ENCODE measurements at regions not wholly inside any gene's neighbourhood (a gene's known extent, or its start where the extent isn't known, plus 50 kb on each side); places are given as distances from the start of the nearest gene placed in this dataset.

DNA sequence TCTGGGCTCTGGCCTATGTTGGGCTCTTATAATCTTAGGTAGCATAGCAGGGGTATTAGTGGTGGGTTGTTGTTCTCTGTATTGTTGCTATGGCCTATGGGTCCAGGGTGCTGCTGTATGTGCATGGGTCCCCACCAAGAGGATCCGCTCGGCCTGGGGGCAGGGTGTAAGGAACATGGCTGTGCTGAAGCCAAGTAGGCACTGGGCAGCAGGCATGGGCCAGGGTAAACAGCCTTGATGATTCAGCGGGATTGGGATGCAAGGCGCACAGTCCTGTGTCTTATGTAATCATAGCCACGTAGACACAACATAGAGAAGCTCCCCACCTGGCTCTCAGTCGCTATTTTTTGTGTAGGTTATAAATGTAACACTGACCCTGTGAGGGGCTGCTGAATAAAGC lies 306.9 kb downstream of the ZPLD1 start:
- DNase-seq (ENCODE audit: low read depth in 4 of 4, low spot score in 3 of 4), result no peak

DNA sequence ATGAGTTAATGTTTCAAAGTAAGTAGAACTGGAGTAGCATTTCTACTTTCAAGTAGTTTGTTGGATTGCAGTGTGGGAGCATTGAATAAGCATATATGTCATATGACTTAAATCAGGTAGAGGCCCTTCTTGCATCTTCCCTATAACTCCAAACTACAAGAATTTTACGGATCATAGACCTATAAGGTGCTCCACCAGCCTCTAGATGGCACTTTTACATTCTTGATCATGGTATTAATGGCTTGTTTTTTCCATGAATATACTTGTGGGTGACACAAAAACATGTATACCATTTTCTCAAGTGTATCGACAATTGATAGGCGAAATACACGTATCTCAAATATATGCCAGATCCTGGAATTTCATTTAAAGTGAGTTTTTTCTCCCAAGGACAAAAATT lies 311.1 kb downstream of the ZPLD1 start:
- DNase-seq (ENCODE audit: low read depth in 4 of 4, low spot score in 3 of 4), result no peak

DNA sequence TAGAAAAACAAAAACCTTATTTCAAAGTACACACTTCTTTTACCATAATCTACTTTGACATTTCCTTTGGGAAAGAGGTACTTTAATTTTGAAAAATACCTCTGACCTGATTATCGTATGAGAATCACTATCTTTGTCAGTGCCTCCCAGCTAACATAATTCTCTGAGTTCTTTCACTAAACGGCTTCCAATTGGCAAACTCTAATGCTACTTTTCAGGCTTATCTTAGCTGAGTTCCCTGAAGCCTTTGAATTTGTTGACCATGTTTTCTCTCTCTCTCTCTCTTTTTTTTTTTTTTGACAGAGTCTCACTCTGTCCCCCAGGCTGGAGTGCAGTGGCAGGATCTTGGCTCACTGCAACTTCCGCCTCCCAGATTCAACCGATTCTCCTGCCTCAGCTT lies 312.8 kb downstream of the ZPLD1 start:
- DNase-seq (ENCODE audit: low read depth in 4 of 4, low spot score in 3 of 4), result no peak

DNA sequence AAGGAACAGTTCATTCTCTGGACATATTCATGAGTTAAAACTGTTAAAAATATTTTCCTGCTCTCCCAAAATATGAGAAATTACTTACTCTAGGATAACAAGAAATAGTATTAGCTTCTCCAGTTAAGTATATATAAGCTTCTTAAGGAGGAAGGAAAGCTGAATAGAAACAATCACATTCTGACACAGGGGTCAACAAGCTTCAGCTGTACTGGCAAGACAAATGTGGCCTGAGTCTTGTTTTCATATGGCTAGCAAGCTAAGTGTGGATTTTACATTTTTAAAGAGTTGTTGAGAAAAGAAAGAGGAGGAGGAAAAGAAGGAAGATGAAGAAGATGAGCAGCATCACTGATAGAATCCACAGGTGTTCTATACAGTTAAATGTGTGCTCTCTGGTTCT lies 313.8 kb downstream of the ZPLD1 start:
- no peak for DNase-seq (ENCODE audit: low read depth in 4 of 4, low spot score in 3 of 4)

DNA sequence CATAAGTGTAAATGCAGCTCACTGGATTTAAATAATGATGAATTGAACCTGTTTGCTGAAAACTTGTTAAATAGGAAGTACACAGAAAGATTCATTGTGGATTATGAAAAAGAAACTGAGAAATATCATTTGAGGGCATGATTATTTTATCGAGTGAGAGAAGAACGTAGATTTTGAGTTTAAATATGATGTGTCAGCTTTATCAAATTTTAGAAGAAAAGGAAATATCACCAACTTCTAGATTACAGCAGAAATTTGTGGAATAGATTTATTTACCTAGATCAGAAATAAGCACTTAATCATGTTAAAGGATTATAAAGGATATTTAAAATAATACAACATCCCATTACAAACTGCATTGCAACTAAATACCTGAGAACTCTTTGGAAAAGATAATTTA lies 315.5 kb downstream of the ZPLD1 start:
- DNase-seq (ENCODE audit: low read depth in 4 of 4, low spot score in 3 of 4), result no peak

DNA sequence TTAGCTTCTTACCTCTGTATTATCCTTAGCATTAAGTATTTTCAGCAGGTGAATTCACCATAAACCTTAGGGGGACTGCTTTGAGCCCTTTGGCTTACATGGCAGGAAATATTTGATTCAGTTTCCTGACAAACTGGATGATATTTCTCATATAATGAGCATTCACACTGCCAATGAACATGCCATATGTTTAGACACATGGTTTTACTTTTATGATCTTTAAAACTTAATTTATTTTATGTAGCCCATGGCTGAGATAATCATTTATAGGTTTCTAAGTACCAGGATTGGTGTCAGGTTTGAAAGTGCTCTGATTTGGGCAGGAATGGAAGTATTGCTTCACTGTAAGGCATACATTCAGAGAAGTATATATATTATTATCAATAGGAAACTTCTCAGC lies 319.1 kb downstream of the ZPLD1 start:
- DNase-seq (ENCODE audit: low read depth in 4 of 4, low spot score in 3 of 4), result no peak

DNA sequence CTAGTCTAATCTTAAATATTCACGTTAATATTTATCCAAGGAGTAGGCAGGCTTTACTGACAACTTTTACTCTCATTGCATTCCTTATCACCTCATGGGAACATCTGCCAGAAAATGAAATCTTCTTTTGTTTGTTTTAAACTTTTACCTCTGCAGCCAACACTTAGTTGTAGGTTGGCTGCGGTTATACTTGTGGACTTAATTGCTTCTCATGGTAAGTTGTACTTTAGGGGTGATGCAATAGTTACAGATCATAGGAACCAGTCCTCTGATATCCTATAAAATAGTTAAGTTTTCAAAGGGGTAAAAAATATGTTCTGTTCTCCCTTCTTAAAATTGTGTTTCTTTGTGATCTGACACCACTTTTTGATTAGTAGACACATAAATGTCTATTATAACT lies 321.9 kb downstream of the ZPLD1 start:
- no peak for DNase-seq (ENCODE audit: low read depth in 4 of 4, low spot score in 3 of 4)

DNA sequence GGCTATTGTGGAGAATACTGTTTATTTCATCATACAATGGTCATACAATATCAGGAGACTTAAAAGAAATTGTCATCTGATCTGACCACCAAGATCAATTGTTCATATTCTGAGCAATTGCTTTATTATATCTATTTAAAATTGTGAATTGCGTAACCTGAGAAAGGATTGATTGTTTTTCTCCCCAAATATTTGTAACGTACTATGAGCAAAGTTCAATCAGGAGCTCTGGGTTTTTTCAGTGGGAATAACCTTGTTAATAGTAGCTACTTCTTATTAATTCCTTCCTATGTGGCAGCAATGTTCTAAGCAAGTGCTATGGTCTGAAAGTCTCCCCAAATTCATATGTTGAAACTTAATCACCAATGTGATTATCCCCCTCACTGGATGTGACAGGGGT lies 323.1 kb downstream of the ZPLD1 start:
- no peak for DNase-seq (ENCODE audit: low read depth in 4 of 4, low spot score in 3 of 4)

DNA sequence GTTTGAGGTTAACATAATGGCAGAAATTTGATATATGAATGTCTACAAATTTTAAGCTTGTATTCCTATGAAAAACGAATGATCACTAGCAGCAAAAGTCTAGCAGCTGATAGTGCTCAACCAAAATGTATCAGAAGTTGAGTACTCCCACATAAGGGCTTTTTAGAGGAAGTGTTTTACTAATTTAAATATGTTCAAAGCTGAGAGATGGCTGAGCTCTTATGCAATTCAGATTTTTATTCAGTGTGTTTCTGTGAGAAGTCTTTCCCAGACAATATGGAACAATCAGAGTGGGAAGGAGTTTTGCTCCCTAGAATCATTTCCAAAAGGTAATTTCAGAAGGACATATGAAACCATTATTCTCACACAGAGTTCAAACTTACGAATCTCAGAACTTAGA lies 327.0 kb downstream of the ZPLD1 start:
- DNase-seq (ENCODE audit: low read depth in 4 of 4, low spot score in 3 of 4), result no peak

DNA sequence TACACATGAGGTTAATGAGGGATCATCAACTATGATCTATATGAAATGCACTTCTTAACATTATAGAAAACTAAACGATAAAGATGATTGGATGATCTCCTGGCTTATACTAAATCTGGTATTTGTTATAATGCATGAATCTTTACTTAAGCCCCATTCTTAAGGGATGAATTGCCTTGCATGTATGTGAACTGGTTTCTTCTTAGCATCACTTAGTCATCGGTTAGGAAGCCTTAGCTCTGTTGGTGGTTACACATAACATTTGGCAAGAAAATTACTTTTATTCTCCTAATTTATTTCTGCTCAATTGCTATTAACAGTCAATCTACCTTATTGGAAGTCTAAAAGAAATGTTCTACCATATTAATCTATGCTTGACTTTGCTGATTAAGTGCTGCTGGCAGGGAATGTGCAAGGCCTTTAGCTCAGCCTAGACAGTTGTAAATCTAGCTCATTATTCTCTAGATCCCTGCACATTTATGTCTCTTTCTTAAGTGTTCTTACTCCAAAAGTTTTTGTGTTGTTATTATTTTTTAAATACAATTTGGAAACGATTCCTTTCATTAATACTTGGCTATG lies 356.0 kb downstream of the ZPLD1 start:
- DNase-seq (ENCODE audit: low read depth in 4 of 4, low spot score in 3 of 4), result no peak

DNA sequence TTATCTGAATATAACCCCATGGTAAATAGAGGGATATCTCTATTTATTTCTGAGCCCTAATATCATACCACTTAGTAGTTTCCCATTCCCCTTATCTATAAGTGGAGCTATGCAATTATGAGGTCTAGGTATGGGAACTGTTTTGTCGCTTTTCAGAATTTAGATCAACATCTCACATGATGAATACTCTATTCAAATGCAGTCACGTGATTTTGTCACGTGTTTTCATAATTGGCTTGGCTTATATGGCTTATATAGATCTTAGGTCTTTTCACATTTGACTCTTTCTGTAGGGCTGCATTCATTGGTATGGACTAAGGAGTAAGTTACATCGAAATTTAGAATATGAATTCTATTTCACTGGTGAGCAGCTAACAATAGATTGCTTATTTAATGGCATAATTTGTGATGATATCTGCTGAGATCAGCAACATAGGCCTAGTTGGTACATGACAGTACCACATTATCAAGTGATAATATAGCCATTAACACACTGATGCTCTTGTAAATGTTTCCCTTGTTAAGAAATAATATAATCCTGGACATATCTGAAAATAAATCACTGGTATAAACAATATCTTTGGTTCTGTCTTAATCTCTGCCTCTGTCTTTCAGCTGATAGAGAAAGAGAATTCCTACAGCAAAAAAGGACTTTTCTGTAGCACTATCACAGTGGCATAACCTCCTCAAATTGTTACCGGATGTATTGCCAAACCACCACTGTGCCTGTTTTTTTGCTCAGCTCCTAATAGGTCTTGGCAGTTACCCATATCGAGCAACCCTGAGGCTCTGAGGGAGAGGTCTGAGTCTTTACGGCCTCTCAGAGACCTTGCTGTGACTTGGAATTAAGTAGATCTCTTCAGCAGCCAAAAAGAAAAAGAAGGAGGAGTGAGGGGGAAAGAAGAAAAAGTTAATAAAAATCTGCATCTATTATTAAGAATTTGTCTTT lies 357.1 kb downstream of the ZPLD1 start:
- no peak for DNase-seq (ENCODE audit: low read depth in 4 of 4, low spot score in 3 of 4)

DNA sequence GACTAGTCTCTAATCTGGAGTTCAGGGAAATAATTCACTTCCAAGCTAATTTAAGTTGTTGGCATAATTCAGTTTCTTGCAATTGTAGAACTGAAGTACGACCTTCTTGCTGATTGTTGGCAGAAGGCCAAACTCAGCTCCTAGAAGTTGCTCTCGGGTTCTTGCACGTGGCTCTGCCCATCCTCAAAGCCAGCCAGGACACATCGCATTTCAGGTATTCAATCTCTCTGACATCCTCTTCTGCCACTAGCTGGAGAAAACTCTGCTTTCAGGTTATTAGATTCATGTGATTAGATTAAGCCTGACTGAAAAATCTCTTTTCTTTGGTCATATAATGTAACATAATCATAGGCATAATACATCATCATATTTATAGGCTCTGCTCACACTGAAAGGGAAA lies 362.0 kb downstream of the ZPLD1 start:
- no peak for DNase-seq (ENCODE audit: low read depth in 4 of 4, low spot score in 3 of 4)

DNA sequence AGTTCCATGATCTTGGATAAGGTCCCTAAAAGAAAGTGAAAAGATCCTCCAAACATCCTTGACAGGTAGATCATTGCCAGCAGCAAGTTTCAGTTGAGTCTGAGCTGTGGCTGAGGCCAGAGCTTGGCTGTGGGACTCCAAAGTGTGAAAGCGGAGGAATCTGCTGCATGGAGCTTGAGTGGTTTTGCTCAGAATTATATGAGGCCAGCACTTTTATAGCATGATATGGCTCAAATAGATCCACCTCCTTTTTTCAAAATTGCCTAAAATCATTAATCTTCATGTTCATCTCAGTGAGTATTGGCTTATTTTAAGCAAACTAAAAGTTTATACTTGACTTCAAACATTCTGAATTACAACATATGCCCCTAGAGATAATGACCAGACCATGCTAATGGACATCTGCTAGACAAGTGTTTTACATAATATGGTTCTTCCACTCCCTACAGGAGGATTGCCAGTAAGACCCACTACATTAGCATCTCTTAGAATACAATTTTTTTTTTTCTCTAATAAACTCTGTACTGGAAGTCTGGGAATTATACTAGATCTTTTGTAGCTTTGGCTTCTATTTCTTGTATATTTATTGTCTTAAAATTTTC lies 368.1 kb downstream of the ZPLD1 start:
- DNase-seq (ENCODE audit: low read depth in 4 of 4, low spot score in 3 of 4), result no peak

DNA sequence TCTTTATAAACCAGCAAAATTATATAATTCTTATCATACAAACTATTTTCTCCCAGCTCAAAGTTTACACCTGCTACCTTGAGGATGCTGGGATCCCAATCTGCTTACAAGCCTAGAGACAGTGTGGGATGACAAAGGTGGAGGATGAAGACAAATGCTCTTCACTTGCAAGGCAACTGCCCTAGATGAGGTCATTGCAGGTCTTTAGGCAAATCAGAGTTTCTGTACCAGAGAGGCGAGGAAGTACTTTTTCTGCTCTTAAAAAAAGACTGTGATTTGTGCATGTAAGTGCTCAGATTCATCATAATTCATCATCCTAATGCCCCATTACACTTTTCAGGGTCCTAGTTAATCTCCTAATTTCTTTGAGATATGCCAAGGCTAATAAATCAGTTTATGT lies 376.1 kb downstream of the ZPLD1 start:
- no peak for DNase-seq (ENCODE audit: low read depth in 4 of 4, low spot score in 3 of 4)

DNA sequence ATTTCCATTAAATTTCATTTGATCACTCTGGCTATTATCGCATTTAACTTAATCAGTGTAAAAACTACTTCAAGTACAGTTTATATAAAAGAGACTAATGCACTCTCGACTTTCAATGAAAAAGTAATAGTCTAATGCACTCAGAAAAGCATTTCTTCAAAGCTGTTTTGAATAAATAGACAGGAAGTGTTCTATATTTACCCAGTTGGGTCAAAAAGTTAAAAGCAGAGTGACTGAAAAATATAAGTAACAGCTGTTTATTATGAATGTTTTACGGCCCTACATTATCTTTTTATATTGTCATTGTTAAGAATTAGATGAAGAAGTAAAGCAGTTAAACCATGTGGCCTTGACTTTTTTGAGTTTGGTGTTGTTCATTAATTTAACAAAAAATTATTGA lies 391.8 kb downstream of the ZPLD1 start:
- DNase-seq (ENCODE audit: low read depth in 4 of 4, low spot score in 3 of 4), result peak in 3 of 4 donors; percentile 3 to 11 (median 8)

DNA sequence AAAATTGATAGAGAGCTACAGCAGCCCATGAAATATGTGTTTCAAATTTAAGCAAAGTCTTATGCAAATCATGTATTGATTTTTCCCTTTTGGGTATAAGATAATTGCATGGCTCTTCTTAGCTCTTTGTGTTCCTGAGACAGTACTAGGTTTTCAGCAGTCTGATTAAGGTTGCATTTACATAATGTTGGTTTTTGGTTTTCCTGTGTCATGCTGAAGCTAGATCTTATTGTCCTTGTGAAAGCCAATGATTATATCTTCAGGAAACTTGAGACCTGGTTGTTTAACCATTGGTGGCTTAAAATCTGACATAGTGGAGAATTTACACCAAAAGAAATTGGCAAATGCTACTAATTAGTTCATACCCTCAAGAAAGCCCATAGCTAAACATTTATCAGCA lies 392.6 kb downstream of the ZPLD1 start:
- no peak for DNase-seq (ENCODE audit: low read depth in 4 of 4, low spot score in 3 of 4)

DNA sequence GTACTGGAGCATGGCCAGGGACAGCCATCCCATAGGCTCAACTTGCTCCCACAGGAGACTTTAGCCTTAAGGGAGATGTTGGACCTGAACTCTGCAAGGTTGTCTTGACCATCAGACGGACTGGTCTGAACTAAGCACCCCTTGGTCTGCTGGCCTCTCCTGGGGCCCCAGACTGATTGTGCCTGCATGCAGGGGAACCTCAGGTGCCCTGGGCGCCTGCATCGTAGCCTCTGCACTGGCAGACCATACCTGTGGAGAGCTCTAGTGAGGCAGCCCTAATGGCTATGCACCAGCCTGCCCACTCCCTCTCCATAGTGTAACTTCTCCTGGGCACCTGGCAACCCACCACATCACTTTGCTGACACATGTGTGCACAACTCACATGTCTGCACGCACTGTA lies 395.6 kb downstream of the ZPLD1 start:
- DNase-seq (ENCODE audit: low read depth in 4 of 4, low spot score in 3 of 4), result no peak

DNA sequence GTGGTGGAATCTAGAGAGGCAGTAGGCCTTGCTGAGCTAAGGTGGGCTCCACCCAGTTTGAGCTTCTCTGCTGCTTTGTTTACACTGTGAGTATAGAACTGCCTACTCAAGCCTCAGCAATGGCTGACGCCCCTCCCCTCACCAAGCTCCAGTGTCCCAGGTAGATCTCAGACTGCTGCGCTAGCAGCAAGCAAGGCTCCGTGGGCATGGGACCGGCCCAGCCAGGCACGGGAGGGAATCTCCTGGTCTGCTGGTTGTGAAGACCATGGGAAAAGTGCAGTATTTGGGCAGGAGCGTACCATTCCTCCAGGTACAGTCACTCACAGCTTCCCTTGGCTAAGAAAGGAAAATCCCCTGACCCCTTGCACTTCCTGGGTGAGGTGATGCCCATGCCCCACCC lies 407.1 kb downstream of the ZPLD1 start:
- no peak for DNase-seq (ENCODE audit: low read depth in 4 of 4, low spot score in 3 of 4)

DNA sequence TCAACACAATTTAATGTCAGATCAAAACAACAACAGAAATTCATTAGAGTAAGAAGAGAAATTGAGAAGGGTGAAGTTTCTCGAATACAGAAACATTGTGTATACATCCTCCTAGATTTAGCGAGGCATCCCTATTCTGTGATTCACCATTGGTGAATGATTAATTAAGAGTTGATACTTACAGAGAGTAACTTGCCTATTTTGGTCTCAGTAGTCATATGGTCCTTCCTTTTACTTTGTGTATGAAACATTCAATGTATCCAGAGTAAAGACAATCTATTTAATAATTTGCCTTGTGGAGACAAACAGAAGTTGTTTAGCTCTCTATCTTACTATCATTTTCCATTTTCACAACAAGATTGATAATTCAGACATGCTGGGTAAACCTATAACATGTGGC lies 432.0 kb downstream of the ZPLD1 start:
- DNase-seq (ENCODE audit: low read depth in 4 of 4, low spot score in 3 of 4), result no peak

DNA sequence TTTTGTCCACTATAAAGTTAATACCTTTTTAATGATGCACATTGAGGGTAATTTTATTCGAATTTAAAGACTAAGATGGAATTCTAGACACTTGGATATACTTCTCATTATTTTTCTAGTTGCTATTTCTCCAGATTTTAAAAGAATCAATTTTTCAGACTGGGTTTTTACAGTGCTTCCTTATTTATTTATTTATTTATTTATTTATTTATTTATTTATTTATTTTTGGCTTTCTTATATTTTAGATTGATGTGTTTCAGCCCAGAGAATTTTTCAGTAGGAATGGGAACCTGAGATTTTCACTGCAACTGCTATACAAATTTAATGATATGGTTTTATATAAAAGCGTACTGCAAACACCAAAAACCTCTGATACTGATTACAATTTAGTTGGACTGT lies 448.7 kb downstream of the ZPLD1 start:
- DNase-seq (ENCODE audit: low read depth in 4 of 4, low spot score in 3 of 4), result no peak

DNA sequence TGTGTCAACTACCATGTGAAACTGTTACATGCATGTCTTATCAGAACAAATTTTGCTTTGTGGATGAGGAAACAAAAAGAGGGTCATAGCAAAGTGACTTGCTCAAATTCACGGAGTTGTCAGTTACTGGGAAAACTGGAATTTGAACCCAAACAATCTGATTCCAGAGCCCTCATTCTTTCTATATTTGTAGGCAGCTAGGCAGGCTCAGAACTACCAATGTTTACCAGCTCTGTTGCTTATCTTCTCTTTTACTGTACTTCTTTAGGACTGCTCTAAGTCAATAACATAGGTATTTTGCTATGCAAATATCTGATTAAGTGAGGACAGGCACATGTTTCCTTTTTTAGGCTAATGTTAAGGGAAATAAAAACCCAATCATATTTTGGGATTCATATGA lies 450.5 kb downstream of the ZPLD1 start:
- DNase-seq (ENCODE audit: low read depth in 4 of 4, low spot score in 3 of 4), result no peak

DNA sequence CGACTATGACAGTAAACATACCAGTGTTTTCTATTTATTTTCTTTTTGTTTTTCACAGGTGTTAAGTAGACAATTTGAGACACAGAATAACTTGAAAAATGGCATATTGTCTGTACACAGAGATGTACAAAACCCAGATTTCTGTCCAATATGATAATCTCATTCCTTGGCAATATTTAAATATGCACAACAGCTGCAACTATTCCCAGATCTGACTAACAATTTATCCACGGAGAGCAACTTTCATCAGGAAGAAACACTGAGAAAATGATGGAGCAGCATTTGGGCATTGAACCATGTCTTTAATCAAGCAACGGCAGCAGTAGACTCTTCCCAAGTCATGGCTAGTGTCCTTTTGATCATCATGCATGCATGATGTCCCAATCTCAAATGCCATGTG lies 452.6 kb downstream of the ZPLD1 start:
- DNase-seq (ENCODE audit: low read depth in 4 of 4, low spot score in 3 of 4), result no peak

Data from right renal pelvis (tissue), 4 donors.